Ascending aorta (tissue), 2 donors: ENCODE measurements at regions not wholly inside any gene's neighbourhood (a gene's known extent, or its start where the extent isn't known, plus 50 kb on each side); places are given as distances from the start of the nearest gene placed in this dataset.

Experiments used
- DNase-seq, 2 donors: peaks; one replicate each; pipeline ENCODE4 v3.0.0-alpha.2; 2019; ENCODE audit warnings: low spot score in 2 of 2
- H3K27ac ChIP-seq, 2 donors: fragments of 200-600 bp; sonication (generic); one replicate each; pipeline ENCODE4 v1.5.1; 2016 to 2017; ENCODE audit warnings: mild to moderate bottlenecking in 1 of 2
- H3K27me3 ChIP-seq: fragments of 200-600 bp; sonication (generic); one replicate; pipeline ENCODE4 v1.5.1; 2017
- H3K36me3 ChIP-seq, 2 donors: fragments of 200-600 bp; sonication (generic); one replicate each; pipeline ENCODE4 v1.5.1; 2016
- H3K4me1 ChIP-seq, 2 donors: fragments of 200-600 bp; sonication (generic); one replicate each; pipeline ENCODE4 v1.5.1; 2016 to 2017; ENCODE audit warnings: mild to moderate bottlenecking in 1 of 2
- H3K4me3 ChIP-seq, 2 donors: fragments of 200-600 bp; sonication (generic); one replicate each; pipeline ENCODE4 v1.5.1; 2016 to 2017; ENCODE audit warnings: mild to moderate bottlenecking in 1 of 2
- H3K9me3 ChIP-seq, 2 donors: fragments of 200-600 bp; sonication (generic); one replicate each; pipeline ENCODE4 v1.5.1; 2016
- intact Hi-C: fragments of 100-400 bp; cut with DNase I; formaldehyde crosslinking; loops from one replicate; pipeline ENCODE4 v1.15.1; 2023
- TF ChIP-seq, protein P1 (sequence below), 3 experiments: fragments of 200-600 bp in 2 of 3; fragments of 450-650 bp in 1 of 3; sonication (generic) in 2 of 3; IDR thresholded peaks; one replicate each; pipeline ENCODE4 v1.5.1; 2016 to 2019; ENCODE audit warnings: antibody characterized with exemption in 3 of 3, mild to moderate bottlenecking in 1 of 3, moderate library complexity in 1 of 3

- intact Hi-C loops, result no loop called here
- TF ChIP-seq, protein P1, sequence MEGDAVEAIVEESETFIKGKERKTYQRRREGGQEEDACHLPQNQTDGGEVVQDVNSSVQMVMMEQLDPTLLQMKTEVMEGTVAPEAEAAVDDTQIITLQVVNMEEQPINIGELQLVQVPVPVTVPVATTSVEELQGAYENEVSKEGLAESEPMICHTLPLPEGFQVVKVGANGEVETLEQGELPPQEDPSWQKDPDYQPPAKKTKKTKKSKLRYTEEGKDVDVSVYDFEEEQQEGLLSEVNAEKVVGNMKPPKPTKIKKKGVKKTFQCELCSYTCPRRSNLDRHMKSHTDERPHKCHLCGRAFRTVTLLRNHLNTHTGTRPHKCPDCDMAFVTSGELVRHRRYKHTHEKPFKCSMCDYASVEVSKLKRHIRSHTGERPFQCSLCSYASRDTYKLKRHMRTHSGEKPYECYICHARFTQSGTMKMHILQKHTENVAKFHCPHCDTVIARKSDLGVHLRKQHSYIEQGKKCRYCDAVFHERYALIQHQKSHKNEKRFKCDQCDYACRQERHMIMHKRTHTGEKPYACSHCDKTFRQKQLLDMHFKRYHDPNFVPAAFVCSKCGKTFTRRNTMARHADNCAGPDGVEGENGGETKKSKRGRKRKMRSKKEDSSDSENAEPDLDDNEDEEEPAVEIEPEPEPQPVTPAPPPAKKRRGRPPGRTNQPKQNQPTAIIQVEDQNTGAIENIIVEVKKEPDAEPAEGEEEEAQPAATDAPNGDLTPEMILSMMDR (IDR thresholded peaks at IDR 0.05), result no peak
- Histone ChIP-seq H3K27me3 (no peaks in the 10 kb centered on the region), H3K9me3 (no peaks in the 10 kb centered on the region), H3K4me1 (no peaks in the 10 kb centered on the region), H3K27ac (no peak overlapping the region), H3K36me3 (no peaks in the 10 kb centered on the region), H3K4me3 (no peak overlapping the region)
- no peak for DNase-seq
These were observed 1243.0 kb upstream of the CDH9 start for GRCh38 chr5:28281351-28281750.

- no peaks in the 10 kb centered on the region for H3K9me3 ChIP-seq
- no peaks in the 10 kb centered on the region for H3K4me1 ChIP-seq
- TF ChIP-seq, protein P1 (IDR thresholded peaks at IDR 0.05), result no peak
- intact Hi-C loops, result no loop called here
- no peak overlapping the region for H3K27ac ChIP-seq
- no peaks in the 10 kb centered on the region for H3K36me3 ChIP-seq
- no peak overlapping the region for H3K4me3 ChIP-seq
- H3K27me3 ChIP-seq, result no peaks in the 10 kb centered on the region
- no peak for DNase-seq
These were observed 1237.5 kb upstream of the CDH9 start for GRCh38 chr5:28275931-28276330.

DNA sequence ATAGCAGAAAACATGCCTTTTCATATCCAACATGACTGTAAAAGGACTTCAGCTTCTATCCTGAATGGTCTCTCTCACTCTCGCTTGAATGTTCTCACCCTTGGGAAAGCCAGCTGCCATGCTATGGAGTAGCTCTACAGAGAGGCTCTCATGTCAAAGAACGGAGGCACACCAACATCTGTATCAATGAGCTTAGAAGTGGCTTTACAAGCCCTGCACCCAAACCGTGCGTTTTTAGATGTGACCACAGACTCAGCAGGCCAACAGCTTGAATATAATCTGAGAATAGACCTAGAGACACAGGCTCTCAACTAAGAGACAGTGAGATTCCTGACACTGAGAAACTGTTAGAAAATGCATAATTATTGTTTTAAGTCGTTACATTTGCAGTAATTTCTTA, 1231.6 kb upstream of the CDH9 start:
- Histone ChIP-seq H3K36me3 (no peaks in the 10 kb centered on the region), H3K9me3 (no peaks in the 10 kb centered on the region), H3K4me1 (no peaks in the 10 kb centered on the region), H3K27me3 (no peaks in the 10 kb centered on the region), H3K27ac (no peak overlapping the region), H3K4me3 (no peak overlapping the region)
- TF ChIP-seq, protein P1 (IDR thresholded peaks at IDR 0.05), result no peak
- intact Hi-C loops, result no loop called here
- no peak for DNase-seq

GRCh38 chr5:28265877-28266276, 1227.5 kb upstream of the CDH9 start:
- H3K36me3 ChIP-seq, result no peaks in the 10 kb centered on the region
- no peak overlapping the region for H3K27ac ChIP-seq
- no peak for DNase-seq

GRCh38 chr5:28254846-28255245, 1216.5 kb upstream of the CDH9 start:
- intact Hi-C loops, result no loop called here
- TF ChIP-seq, protein P1 (IDR thresholded peaks at IDR 0.05), result no peak
- Histone ChIP-seq H3K4me3 (no peak overlapping the region), H3K36me3 (no peaks in the 10 kb centered on the region), H3K27me3 (no peaks in the 10 kb centered on the region), H3K4me1 (no peaks in the 10 kb centered on the region), H3K9me3 (no peaks in the 10 kb centered on the region), H3K27ac (no peak overlapping the region)
- DNase-seq, result no peak

More at GRCh38 chr5:28265877-28266276, 1227.5 kb upstream of the CDH9 start:
- Histone ChIP-seq H3K9me3 (no peaks in the 10 kb centered on the region), H3K4me1 (no peaks in the 10 kb centered on the region), H3K27me3 (no peaks in the 10 kb centered on the region), H3K4me3 (no peak overlapping the region)
- intact Hi-C loops, result no loop called here
- TF ChIP-seq, protein P1 (IDR thresholded peaks at IDR 0.05), result no peak

DNA sequence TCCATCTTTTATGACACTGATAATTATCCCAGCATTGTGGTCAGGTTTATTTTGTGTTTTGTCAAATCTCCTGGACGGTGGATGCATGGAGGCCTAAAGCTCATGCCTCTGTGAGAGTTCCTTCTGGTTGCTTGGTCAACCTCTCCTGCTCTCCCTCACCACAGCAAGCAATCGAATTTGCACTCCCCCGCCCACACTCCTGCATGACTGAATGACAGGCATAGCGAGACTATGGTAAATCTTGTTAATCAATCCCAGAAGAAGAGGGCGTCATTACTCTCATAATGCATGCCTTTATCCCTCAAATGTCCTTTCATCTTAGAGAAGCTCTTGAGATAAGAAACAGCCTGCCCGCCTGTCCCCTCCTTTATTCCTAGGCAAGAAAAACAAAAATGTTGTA, 1215.0 kb upstream of the CDH9 start:
- Histone ChIP-seq H3K9me3 (no peaks in the 10 kb centered on the region), H3K4me3 (no peak overlapping the region), H3K27ac (no peak overlapping the region), H3K27me3 (no peaks in the 10 kb centered on the region), H3K36me3 (no peaks in the 10 kb centered on the region), H3K4me1 (no peaks in the 10 kb centered on the region)
- TF ChIP-seq, protein P1 (IDR thresholded peaks at IDR 0.05), result no peak
- intact Hi-C loops, result no loop called here
- DNase-seq, result no peak
